KOPT-K1 (cell line): ENCODE measurements at regions not wholly inside any gene's neighbourhood (a gene's known extent, or its start where the extent isn't known, plus 50 kb on each side); places are given as distances from the start of the nearest gene placed in this dataset.
"Not testable (repeated sequence)": the region's sequence is repeated elsewhere in the genome, so short reads cannot be mapped to it uniquely, and the experiment has no call there.

Experiments
- H3K27ac ChIP-seq: fragments of 200-600 bp; sonication (generic); 2 replicates; pipeline ENCODE4 v1.5.1; 2016; ENCODE audit warnings: antibody characterized with exemption, mild to moderate bottlenecking, low read depth, low read length; ENCODE audit not compliant: poor library complexity, severe bottlenecking
- H3K36me3 ChIP-seq: fragments of 200-600 bp; sonication (generic); 2 replicates; pipeline ENCODE4 v1.5.1; 2017; ENCODE audit warnings: antibody characterized with exemption, mild to moderate bottlenecking, low read length, moderate library complexity; ENCODE audit not compliant: insufficient read depth
- H3K9me3 ChIP-seq: fragments of 200-600 bp; sonication (generic); 2 replicates; pipeline ENCODE4 v1.5.1; 2017; ENCODE audit warnings: antibody characterized with exemption, low read length, mild to moderate bottlenecking; ENCODE audit not compliant: insufficient read depth, poor library complexity, severe bottlenecking

- Histone ChIP-seq H3K9me3 (no peaks in the 10 kb centered on the region), H3K36me3 (no peaks in the 10 kb centered on the region), H3K27ac (no peak overlapping the region)
These were observed 430.6 kb downstream of the RPS24 start for GRCh38 chr10:78464118-78464855.

DNA sequence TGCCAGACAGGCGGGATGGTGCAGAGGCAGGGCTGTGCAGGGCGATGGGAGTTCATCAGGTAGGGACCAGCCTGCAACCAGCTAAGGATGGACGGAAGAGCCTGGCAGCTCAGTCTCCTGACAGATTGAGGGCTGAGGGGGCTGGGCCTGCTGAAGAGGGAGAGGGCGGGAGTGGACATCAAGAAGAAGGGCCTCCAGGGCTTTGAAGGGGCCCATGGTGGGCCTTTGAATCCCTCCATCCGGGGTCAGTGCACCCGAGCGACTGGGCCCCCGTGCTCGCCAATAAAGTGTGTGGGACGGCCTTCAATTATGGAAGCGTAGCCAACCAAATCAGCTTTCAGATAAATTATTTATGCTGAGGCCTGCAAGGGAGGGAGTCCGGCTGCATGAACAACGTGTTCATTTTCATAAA lies 431.2 kb downstream of the RPS24 start:
- no peaks in the 10 kb centered on the region for H3K36me3 ChIP-seq
- H3K27ac ChIP-seq: no peak overlapping the region
- H3K9me3 ChIP-seq: no peaks in the 10 kb centered on the region

DNA sequence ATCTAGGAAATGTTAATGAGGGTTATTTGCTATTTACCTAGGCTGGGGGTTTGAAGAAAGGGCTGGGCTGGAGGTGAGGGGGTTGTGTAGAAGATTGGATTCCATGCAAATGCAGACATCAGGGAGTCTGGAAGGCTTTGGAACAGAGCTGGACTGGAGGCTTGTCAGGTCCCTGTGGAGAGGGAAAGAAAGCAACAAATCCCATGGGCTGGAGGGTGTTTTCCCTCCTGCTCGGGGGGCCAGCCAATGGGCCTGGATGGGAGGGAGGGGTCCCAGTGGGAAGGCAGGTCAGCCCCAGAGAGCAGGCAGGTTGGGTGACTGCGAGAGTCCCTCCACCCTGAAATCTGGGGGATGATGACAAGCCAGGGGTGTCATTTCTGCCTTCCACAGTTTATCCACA lies 431.8 kb downstream of the RPS24 start:
- no peaks in the 10 kb centered on the region for H3K9me3 ChIP-seq
- no peaks in the 10 kb centered on the region for H3K36me3 ChIP-seq
- no peak overlapping the region for H3K27ac ChIP-seq

GRCh38 chr10:78467496-78468106 lies 433.9 kb downstream of the RPS24 start:
- Histone ChIP-seq H3K27ac (no peak overlapping the region), H3K36me3 (no peaks in the 10 kb centered on the region), H3K9me3 (no peaks in the 10 kb centered on the region)

DNA sequence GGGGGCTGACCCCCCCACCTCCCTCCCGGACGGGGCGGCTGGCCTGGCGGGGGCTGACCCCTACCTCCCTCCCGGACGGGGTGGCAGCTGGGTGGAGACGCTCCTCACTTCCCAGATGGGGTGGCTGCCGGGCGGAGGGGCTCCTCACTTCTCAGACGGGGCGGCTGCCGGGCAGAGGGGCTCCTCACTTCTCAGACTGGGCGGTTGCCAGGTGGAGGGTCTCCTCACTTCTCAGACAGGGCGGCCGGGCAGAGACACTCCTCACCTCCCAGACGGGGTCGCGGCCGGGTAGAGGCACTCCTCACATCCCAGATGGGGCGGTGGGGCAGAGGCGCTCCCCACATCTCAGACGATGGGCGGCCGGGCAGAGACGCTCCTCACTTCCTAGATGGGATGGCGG lies 435.1 kb downstream of the RPS24 start:
- H3K27ac ChIP-seq, H3K9me3 ChIP-seq, H3K36me3 ChIP-seq: not testable (repeated sequence)

DNA sequence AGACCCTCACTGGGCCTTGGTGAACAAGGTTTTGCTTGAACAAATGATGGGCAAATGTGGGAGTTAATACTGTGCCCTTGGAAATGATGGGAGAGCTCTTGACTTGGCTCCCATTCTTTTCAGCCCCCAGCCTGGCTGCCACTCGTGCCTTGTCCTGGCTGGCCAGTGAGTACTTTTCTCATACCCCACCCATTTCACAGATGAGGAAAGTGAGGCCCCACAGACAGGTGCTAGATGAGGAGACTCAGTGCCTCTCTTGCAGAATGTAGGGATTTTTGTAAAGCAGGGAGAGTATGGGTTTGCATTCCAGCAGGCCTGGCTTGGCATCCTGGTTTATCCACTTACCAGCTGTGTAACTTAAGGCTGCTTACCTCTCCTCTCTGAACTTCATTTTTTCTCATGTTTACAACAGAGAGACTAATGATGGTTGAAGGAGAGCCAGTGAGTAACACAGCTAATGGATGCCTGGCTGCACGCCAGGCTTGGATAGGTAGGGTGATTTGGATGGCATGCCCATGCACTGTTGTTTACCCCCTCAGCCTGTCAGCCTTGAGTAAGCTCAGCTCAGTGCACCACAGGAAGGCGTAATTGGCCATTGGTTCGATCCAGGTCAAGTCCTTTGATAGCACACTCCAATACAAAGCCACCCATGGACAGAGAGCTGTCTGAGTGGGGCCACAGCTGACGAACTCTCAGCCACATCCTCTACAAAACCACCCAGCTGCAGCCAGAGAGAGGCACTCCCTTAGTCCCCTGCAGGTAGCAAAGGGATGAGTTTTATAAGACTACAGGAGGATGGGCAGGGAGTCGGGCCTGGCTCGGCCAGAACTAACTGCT lies 436.8 kb downstream of the RPS24 start:
- Histone ChIP-seq H3K27ac (no peak overlapping the region), H3K36me3 (no peaks in the 10 kb centered on the region), H3K9me3 (no peaks in the 10 kb centered on the region)

- Histone ChIP-seq H3K36me3 (no peaks in the 10 kb centered on the region), H3K9me3 (no peaks in the 10 kb centered on the region), H3K27ac (no peak overlapping the region)
These were observed 437.7 kb downstream of the RPS24 start for GRCh38 chr10:78471326-78471722.

GRCh38 chr10:78471723-78472550 lies 438.3 kb downstream of the RPS24 start:
- no peaks in the 10 kb centered on the region for H3K36me3 ChIP-seq
- H3K27ac ChIP-seq: no peak overlapping the region
- no peaks in the 10 kb centered on the region for H3K9me3 ChIP-seq

DNA sequence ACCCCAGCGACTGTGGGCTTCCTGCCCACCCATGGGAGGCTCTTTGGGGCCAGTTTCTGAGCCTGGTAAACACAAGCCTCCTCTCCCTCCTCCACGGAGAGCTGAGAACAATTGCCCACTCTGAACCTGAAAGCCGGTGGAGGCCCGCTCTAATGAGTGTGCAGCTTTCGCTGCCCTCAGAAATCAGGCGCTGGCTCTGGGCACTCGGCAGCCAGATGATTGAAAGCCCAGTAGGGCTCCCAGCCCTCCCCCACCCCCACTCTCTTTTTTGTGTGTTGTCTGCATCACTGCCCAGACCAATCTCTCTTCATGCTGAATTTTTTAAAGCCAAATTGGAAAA lies 438.9 kb downstream of the RPS24 start:
- Histone ChIP-seq H3K9me3 (no peaks in the 10 kb centered on the region), H3K27ac (no peak overlapping the region), H3K36me3 (no peaks in the 10 kb centered on the region)

- H3K36me3 ChIP-seq: no peaks in the 10 kb centered on the region
- H3K9me3 ChIP-seq: no peaks in the 10 kb centered on the region
- H3K27ac ChIP-seq: no peak overlapping the region
These were observed 439.3 kb downstream of the RPS24 start for GRCh38 chr10:78473006-78473405.

DNA sequence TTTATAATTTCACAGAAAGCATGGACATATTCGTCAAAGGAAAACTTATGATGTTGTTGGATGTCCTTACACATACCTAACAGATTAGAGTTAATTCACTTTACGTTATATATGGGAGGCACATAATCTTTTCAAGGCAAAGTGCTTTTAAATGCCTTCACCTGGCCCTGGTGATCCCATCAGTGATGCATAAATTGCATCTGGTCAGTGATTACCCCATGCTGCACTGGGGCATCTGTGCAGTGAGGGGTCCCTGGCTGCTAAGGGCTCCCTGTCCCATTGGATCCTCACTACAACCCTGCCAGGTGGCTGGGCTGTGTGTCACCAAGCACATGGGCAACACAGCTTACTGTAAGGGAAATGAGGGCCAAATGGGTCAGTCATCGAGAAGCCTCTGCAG lies 441.1 kb downstream of the RPS24 start:
- Histone ChIP-seq H3K27ac (no peak overlapping the region), H3K36me3 (no peaks in the 10 kb centered on the region), H3K9me3 (no peaks in the 10 kb centered on the region)

DNA sequence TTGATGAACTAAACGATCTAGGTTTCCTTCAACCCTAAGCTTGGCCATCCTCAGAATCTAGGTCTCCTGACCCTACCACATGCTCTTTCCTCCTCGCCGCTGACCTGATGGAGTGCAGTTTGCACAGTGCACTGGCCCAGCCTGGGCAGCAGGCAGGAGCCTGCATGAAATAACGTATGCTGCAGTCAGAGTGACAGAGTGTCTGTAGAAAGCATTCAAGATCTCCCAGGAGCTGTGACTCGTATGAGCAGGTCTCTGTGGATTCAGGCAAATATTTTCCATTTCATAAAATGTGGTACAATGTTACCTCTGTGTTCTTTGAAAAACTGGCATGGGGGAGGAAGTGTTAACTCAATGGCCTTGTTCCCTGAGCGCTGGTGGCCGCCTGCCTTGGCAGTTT lies 441.8 kb downstream of the RPS24 start:
- no peaks in the 10 kb centered on the region for H3K9me3 ChIP-seq
- no peaks in the 10 kb centered on the region for H3K36me3 ChIP-seq
- no peak overlapping the region for H3K27ac ChIP-seq

GRCh38 chr10:78476156-78476555 lies 442.5 kb downstream of the RPS24 start:
- no peaks in the 10 kb centered on the region for H3K36me3 ChIP-seq
- H3K27ac ChIP-seq: no peak overlapping the region
- no peaks in the 10 kb centered on the region for H3K9me3 ChIP-seq

DNA sequence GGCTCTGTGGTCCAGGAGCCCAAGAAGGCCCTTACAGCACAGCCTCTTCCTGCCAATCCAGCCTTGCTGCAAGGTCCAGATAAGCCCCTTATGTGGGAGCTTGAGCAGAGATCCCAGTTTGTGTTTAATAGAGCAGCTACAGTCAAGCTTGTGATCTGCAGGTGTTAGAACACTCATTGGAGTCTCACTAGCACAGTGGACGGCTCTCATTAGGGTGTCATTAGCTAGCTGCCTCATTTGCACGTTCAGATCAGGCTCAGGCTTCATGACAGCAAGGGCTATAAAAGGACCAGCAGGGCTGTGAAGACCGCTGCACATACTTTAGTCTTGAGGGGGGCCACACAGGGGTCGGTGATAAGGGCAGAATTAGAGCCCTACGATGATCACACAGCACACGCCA lies 443.2 kb downstream of the RPS24 start:
- Histone ChIP-seq H3K27ac (no peak overlapping the region), H3K36me3 (no peaks in the 10 kb centered on the region)

DNA sequence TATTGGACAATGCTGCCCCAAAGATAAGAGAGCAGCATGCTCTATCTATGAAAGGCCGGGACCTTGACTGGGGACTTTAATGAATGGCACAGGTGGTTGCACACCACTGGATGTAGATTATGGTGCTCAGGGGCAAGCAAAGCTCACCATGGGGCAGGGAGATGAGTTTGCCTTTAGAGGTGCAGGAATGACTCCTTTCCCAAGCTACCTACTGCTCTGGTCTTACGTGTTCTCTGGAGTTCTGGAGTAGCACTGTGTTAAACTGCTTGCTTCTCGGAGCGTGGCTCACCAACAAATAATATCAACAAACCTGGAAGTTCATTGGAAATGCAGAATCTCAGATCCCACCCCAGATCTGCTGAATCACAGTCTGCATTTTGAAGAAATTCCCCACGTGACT lies 445.3 kb downstream of the RPS24 start:
- H3K9me3 ChIP-seq: no peaks in the 10 kb centered on the region
- H3K36me3 ChIP-seq: no peaks in the 10 kb centered on the region
- no peak overlapping the region for H3K27ac ChIP-seq

More for the DNA sequence above, 443.2 kb downstream of the RPS24 start:
- H3K9me3 ChIP-seq: no peaks in the 10 kb centered on the region
